H1 (cell line): ENCODE measurements at regions not wholly inside any gene's neighbourhood (a gene's known extent, or its start where the extent isn't known, plus 50 kb on each side); places are given as distances from the start of the nearest gene placed in this dataset.

Source experiments
- CTCF ChIA-PET: fragments of 300-600 bp; sonication (Branson Sonifier 250); formaldehyde crosslinking; loops from one replicate; lab custom pipeline; 2021; ENCODE audit not compliant: partially characterized antibody; lab: Charles Lee
- POLR2A ChIA-PET: fragments of 300-600 bp; sonication (Branson Sonifier 250); formaldehyde crosslinking; loops from one replicate; lab custom pipeline; 2021; ENCODE audit warnings: inconsistent platforms; ENCODE audit not compliant: partially characterized antibody; lab: Charles Lee
- DNase-seq, 2 experiments: peaks; one replicate each; pipeline versions ENCODE4 v3.0.0 to v3.0.0-alpha.2; 2010 to 2022; ENCODE audit warnings: low spot score in 2 of 2, low read depth in 1 of 2, mixed read lengths in 1 of 2
- FAIRE-seq: peaks from 2 replicates; lab custom pipeline; 2011; peaks lifted over from hg19 to GRCh38; lab: Jason Lieb, UNC
- H2AFZ ChIP-seq: 2 replicates; pipeline ENCODE4 v1.8.1; 2012; ENCODE audit warnings: low read length, inconsistent platforms
- H2AK5ac ChIP-seq: 2 replicates; pipeline ENCODE4 v1.6.1; 2013; ENCODE audit warnings: low read depth, low read length
- H2BK120ac ChIP-seq: replicated peaks from 2 replicates; pipeline ENCODE3; 2013; ENCODE audit warnings: low read depth, low read length, inconsistent platforms
- H2BK12ac ChIP-seq: 2 replicates; pipeline ENCODE4 v1.6.1; 2013; ENCODE audit warnings: low read depth, low read length
- H2BK15ac ChIP-seq: 2 replicates; pipeline ENCODE4 v1.6.1; 2013; ENCODE audit warnings: low read length
- H2BK20ac ChIP-seq: 2 replicates; pipeline ENCODE4 v1.6.1; 2013; ENCODE audit warnings: low read length
- H2BK5ac ChIP-seq: 2 replicates; pipeline ENCODE4 v1.6.1; 2013; ENCODE audit warnings: low read depth, low read length
- H3K14ac ChIP-seq: 2 replicates; pipeline ENCODE4 v1.6.1; 2013; ENCODE audit warnings: inconsistent platforms; ENCODE audit not compliant: insufficient read length
- H3K18ac ChIP-seq: 2 replicates; pipeline ENCODE4 v1.6.1; 2013; ENCODE audit warnings: low read length; ENCODE audit errors: extremely low read depth
- H3K23ac ChIP-seq: 2 replicates; pipeline ENCODE4 v1.6.1; 2013; ENCODE audit warnings: inconsistent platforms; ENCODE audit not compliant: insufficient read length
- H3K23me2 ChIP-seq: 2 replicates; pipeline ENCODE4 v1.6.1; 2013; ENCODE audit warnings: low read depth, low read length
- H3K27ac ChIP-seq: 2 replicates; pipeline ENCODE4 v1.6.1; 2011; ENCODE audit warnings: low read depth, low read length, inconsistent platforms
- H3K27me3 ChIP-seq, 4 experiments: replicated peaks in 1 of 4; 1 replicate in 1 of 4; 2 replicates in 3 of 4; pipeline versions ENCODE4 v1.6.1 to v1.8.1; 2011 to 2013; ENCODE audit warnings: low read length in 3 of 4, mild to moderate bottlenecking in 3 of 4, inconsistent platforms in 2 of 4, mixed read lengths in 2 of 4, moderate library complexity in 1 of 4; ENCODE audit not compliant: control insufficient read depth in 3 of 4, insufficient read depth in 3 of 4; ENCODE audit errors: extremely low read depth in 1 of 4
- H3K36me3 ChIP-seq, 4 experiments: 2 replicates each; pipeline versions ENCODE4 v1.6.1 to v1.8.1; 2011 to 2013; ENCODE audit warnings: mild to moderate bottlenecking in 4 of 4, low read length in 3 of 4, moderate library complexity in 2 of 4, control low read depth in 1 of 4, inconsistent platforms in 1 of 4; ENCODE audit not compliant: insufficient read depth in 4 of 4, control insufficient read depth in 2 of 4
- H3K4ac ChIP-seq: replicated peaks from 2 replicates; pipeline ENCODE3; 2013; ENCODE audit warnings: low read length, low read depth, mixed read lengths, inconsistent platforms; ENCODE audit not compliant: insufficient read length
- H3K4me1 ChIP-seq, 4 experiments: replicated peaks in 1 of 4; 1 replicate in 1 of 4; 2 replicates in 3 of 4; pipeline versions ENCODE4 v1.6.1 to v1.8.1; 2011 to 2013; ENCODE audit warnings: low read length in 3 of 4, inconsistent platforms in 2 of 4, mixed read lengths in 1 of 4; ENCODE audit not compliant: insufficient read depth in 4 of 4, control insufficient read depth in 3 of 4
- H3K4me2 ChIP-seq, 2 experiments: 2 replicates each; pipeline versions ENCODE4 v1.6.1 to v1.8.1; 2011 to 2013; ENCODE audit warnings: low read depth in 2 of 2, low read length in 2 of 2, control low read depth in 1 of 2, inconsistent platforms in 1 of 2, mild to moderate bottlenecking in 1 of 2; ENCODE audit not compliant: insufficient read depth in 1 of 2
- H3K4me3 ChIP-seq, 4 experiments: fragments of 200-600, 300-600 bp in 1 of 4; sonication (generic), shearing (Covaris generic), sonication (Bioruptor Twin) in 1 of 4; 2 replicates each; pipeline versions ENCODE4 v1.5.1 to v1.8.1; 2011 to 2016; ENCODE audit warnings: low read length in 4 of 4, low read depth in 3 of 4, control low read depth in 2 of 4, inconsistent platforms in 2 of 4, mild to moderate bottlenecking in 2 of 4, mixed read lengths in 1 of 4, moderate library complexity in 1 of 4; ENCODE audit not compliant: insufficient read depth in 2 of 4; ENCODE audit errors: extremely low read depth in 1 of 4
- H3K56ac ChIP-seq: replicated peaks from 2 replicates; pipeline ENCODE3; 2013; ENCODE audit warnings: low read depth, mild to moderate bottlenecking, mixed read lengths, low read length, inconsistent platforms; ENCODE audit not compliant: insufficient read length
- H3K79me1 ChIP-seq: 2 replicates; pipeline ENCODE4 v1.6.1; 2013; ENCODE audit warnings: low read depth, low read length, control low read depth
- H3K79me2 ChIP-seq, 2 experiments: 2 replicates each; pipeline versions ENCODE4 v1.6.1 to v1.8.1; 2012 to 2013; ENCODE audit warnings: low read length in 2 of 2, mild to moderate bottlenecking in 2 of 2, inconsistent platforms in 1 of 2; ENCODE audit not compliant: insufficient read depth in 2 of 2, control insufficient read depth in 1 of 2
- H3K9ac ChIP-seq, 4 experiments: replicated peaks in 1 of 4; 1 replicate in 1 of 4; 2 replicates in 3 of 4; pipeline versions ENCODE4 v1.6.1 to v1.8.1; 2011 to 2013; ENCODE audit warnings: low read depth in 3 of 4, low read length in 3 of 4, control low read depth in 2 of 4, mild to moderate bottlenecking in 2 of 4, moderate library complexity in 2 of 4, inconsistent platforms in 1 of 4; ENCODE audit errors: extremely low read depth in 1 of 4
- H3K9me3 ChIP-seq, 2 experiments: 2 replicates each; pipeline versions ENCODE4 v1.6.1 to v1.8.1; 2012 to 2013; ENCODE audit warnings: mild to moderate bottlenecking in 2 of 2, moderate library complexity in 2 of 2, control low read depth in 1 of 2, inconsistent platforms in 1 of 2, low read depth in 1 of 2, low read length in 1 of 2, mixed read lengths in 1 of 2; ENCODE audit not compliant: insufficient read depth in 2 of 2
- H4K20me1 ChIP-seq, 2 experiments: replicated peaks in 1 of 2; 2 replicates each; pipeline versions ENCODE3 to v1.8.1; 2011 to 2013; ENCODE audit warnings: inconsistent platforms in 2 of 2, low read length in 2 of 2, mild to moderate bottlenecking in 1 of 2; ENCODE audit not compliant: insufficient read depth in 2 of 2, control insufficient read depth in 1 of 2
- H4K5ac ChIP-seq: 2 replicates; pipeline ENCODE4 v1.6.1; 2013; ENCODE audit warnings: low read length, low read depth, mixed read lengths, inconsistent platforms; ENCODE audit not compliant: insufficient read length
- H4K8ac ChIP-seq: 2 replicates; pipeline ENCODE4 v1.8.0; 2013; ENCODE audit warnings: mild to moderate bottlenecking, moderate library complexity, low read length, inconsistent platforms; ENCODE audit not compliant: insufficient read depth; ENCODE audit errors: extremely low read depth
- H4K91ac ChIP-seq: replicated peaks from 2 replicates; pipeline ENCODE3; 2013; ENCODE audit warnings: low read length, mixed read lengths, inconsistent platforms; ENCODE audit not compliant: insufficient read length
- CEBPB ChIP-seq: IDR thresholded peaks from 2 replicates; pipeline ENCODE4 v1.6.1; 2012; ENCODE audit warnings: low read depth, low read length
- POU5F1 ChIP-seq: IDR thresholded peaks from 2 replicates; pipeline ENCODE4 v1.6.1; 2011; ENCODE audit warnings: low read depth, mild to moderate bottlenecking, low read length, moderate library complexity
- WGBS, 2 experiments: shearing (Covaris generic) in 1 of 2; methylation state at CpG; one replicate each; pipeline versions ENCODE4 v1.1.6 to v1.1.7; 2013 to 2015; ENCODE audit warnings: low lambda C conversion rate in 2 of 2, mixed read lengths in 2 of 2, inconsistent platforms in 1 of 2, low coverage in 1 of 2, missing lambda C conversion rate in 1 of 2; ENCODE audit not compliant: insufficient replicate concordance in 2 of 2, insufficient coverage in 1 of 2, insufficient read length in 1 of 2; ENCODE audit errors: extremely low coverage in 1 of 2, missing lambda C conversion rate in 1 of 2; 5-methylcytosine and 5-hydroxymethylcytosine counted together

GRCh38 chr10:61164458-61165160 lies 220.6 kb upstream of the RHOBTB1 start:
- H3K9me3 ChIP-seq = peaks cover 0 to 3% of the 10 kb centered on the region in 2 experiments; a peak in 1 of 4 replicates
- H3K9ac ChIP-seq = no peak overlapping the region
- H3K4me1 ChIP-seq = no peaks in the 10 kb centered on the region
- CTCF ChIA-PET = interaction anchor here (1.2 to 1.5 kb wide), 2 partner anchors 12 to 23 kb away, joined by 3 to 4 read pairs; no protein-coding TSS in a partner anchor
- no peak overlapping the region for H3K4ac ChIP-seq
- no peaks in the 10 kb centered on the region for H3K23me2 ChIP-seq
- H4K5ac ChIP-seq = no peak overlapping the region
- peak overlapping the region; percentile 68; the same call in 1 of the 2 replicates for H2AFZ ChIP-seq
- no peak overlapping the region for H2BK120ac ChIP-seq
- H2BK12ac ChIP-seq = no peak overlapping the region
- H2BK15ac ChIP-seq = no peak overlapping the region
- H4K91ac ChIP-seq = no peak overlapping the region
- H3K14ac ChIP-seq = no peak overlapping the region
- FAIRE-seq (no peak), DNase-seq (no peak)
- POLR2A ChIA-PET = no interaction called here
- no peak overlapping the region for H3K4me3 ChIP-seq
- no peak overlapping the region for H2BK20ac ChIP-seq
- no peak overlapping the region for H3K27ac ChIP-seq
- no peaks in the 10 kb centered on the region for H3K36me3 ChIP-seq
- H2BK5ac ChIP-seq = no peak overlapping the region
- no peak overlapping the region for H3K4me2 ChIP-seq
- 77% methylated on average over 5 of the region's 6 CpGs; no CpG with 5 or more reads in 1 of the 2 experiments for WGBS, 2 experiments
- H3K79me1 ChIP-seq = no peaks in the 10 kb centered on the region
- H3K27me3 ChIP-seq = no peaks in the 10 kb centered on the region
- H3K56ac ChIP-seq = no peak overlapping the region
- H2AK5ac ChIP-seq = no peak overlapping the region
- H3K23ac ChIP-seq = no peak overlapping the region
- H4K8ac ChIP-seq = no peak overlapping the region
- no peaks in the 10 kb centered on the region for H4K20me1 ChIP-seq
- TF ChIP-seq POU5F1 = no peak
- peak; percentile 27; the same call in 1 of the 2 replicates for TF ChIP-seq CEBPB
- no peaks in the 10 kb centered on the region for H3K79me2 ChIP-seq
- no peak overlapping the region for H3K18ac ChIP-seq
